ENCODE measurements at regions not wholly inside any gene's neighbourhood (a gene's known extent, or its start where the extent isn't known, plus 50 kb on each side); places are given as distances from the start of the nearest gene placed in this dataset.

DNA sequence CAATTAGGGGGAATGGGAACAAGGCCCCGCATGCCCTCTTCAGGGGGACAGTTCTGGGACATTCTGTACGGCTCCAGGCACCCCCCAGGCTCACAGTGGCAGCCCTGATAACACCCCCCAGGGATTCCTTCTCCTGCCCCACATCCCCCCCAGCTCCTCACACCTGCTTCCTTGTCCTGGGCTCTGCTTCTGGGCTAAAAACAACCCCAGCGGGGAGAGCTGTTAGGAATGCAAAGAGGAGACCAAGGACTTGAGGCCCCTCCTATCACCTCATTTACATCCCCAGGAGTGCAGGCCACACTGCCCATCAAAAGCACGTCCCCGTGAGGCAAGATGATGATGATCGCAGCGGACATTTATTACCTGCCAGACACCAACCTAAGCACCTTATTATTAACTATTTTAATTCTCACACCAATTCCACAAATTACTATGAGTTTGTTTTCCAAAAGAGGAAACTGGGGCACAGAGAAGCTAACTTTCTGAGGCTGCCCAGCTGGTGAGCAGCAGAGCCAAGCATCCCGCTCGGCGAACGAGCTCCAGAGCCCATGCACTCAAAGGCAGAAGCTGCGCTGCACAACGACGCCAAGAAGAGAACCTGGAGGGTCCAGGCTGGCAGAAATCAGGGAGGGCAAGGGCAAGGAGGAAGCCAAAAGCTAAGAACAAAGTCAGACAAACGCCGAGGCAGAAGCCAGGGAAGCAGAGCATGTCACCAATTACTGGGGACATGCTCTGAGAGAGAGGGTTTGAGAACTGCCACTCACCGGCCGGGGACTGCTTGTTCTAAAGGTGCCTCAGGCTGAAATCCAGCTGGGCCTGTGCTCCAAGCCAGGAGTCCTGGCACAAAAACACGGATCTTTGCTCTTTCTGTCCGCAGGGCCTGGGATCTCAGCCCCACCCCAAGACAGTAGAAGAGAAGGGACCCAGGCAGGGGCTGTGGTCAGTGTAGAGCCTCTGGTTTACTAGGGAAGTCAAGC, 76.2 kb upstream of the NSMCE3 start:
- TF ChIP-seq EZH2phosphoT487 (IDR thresholded peaks at IDR 0.05) (no peak), CTCF (IDR thresholded peaks at IDR 0.05) (no peak), EZH2 (IDR thresholded peaks at IDR 0.05) (no peak)
- H3K36me3 Mint-ChIP-seq, result no peaks in the 10 kb centered on the region
- H3K27ac ChIP-seq, result no peak overlapping the region
- H3K36me3 ChIP-seq, result no peaks in the 10 kb centered on the region
- peak overlapping the region; percentile 21 for H3K27ac Mint-ChIP-seq
- H3K9me3 ChIP-seq (ENCODE audit: low read depth), result no peaks in the 10 kb centered on the region
- no peak overlapping the region for H3K9ac ChIP-seq
- H3F3A ChIP-seq (ENCODE audit: low read depth), result peaks cover 22% of the 10 kb centered on the region
- H3K4me1 Mint-ChIP-seq, result peaks cover 42% of the 10 kb centered on the region
- no peaks in the 10 kb centered on the region for H3K27me3 ChIP-seq
- H3K27me3 Mint-ChIP-seq (ENCODE audit: insufficient read depth, low read depth), result peaks cover 7% of the 10 kb centered on the region
- DNase-seq (ENCODE audit: low spot score), result peak; percentile 70
- H3K4me3 Mint-ChIP-seq, result no peak overlapping the region
- peaks cover 41% of the 10 kb centered on the region for H3K4me1 ChIP-seq
- H3K4me3 ChIP-seq, result peak overlapping the region; percentile 14
- no peaks in the 10 kb centered on the region for H4K20me1 ChIP-seq (ENCODE audit: low read depth)
- no peaks in the 10 kb centered on the region for H3K9me3 Mint-ChIP-seq
- H3K79me2 ChIP-seq (ENCODE audit: low read depth), result no peaks in the 10 kb centered on the region
- peak overlapping the region; percentile 61 for H3K4me2 ChIP-seq
- H2AFZ ChIP-seq (replicated peaks), result peak overlapping the region; percentile 97

- no peak for TF ChIP-seq EZH2 (IDR thresholded peaks at IDR 0.05)
- TF ChIP-seq EZH2phosphoT487 (IDR thresholded peaks at IDR 0.05), result no peak
- TF ChIP-seq CTCF (IDR thresholded peaks at IDR 0.05), result no peak
- Histone ChIP-seq H3F3A (ENCODE audit: low read depth) (peaks cover 22% of the 10 kb centered on the region), H3K27ac (no peak overlapping the region), H3K9ac (no peak overlapping the region), H3K4me2 (no peak overlapping the region), H3K4me1 (peaks cover 41% of the 10 kb centered on the region), H3K4me3 (no peak overlapping the region), H3K9me3 (ENCODE audit: low read depth) (no peaks in the 10 kb centered on the region), H3K27me3 (no peaks in the 10 kb centered on the region), H3K79me2 (ENCODE audit: low read depth) (no peaks in the 10 kb centered on the region), H2AFZ (replicated peaks) (no peak overlapping the region), H4K20me1 (ENCODE audit: low read depth) (no peaks in the 10 kb centered on the region), H3K36me3 (no peaks in the 10 kb centered on the region)
- Mint-ChIP-seq H3K4me3 (no peak overlapping the region), H3K27ac (no peak overlapping the region), H3K9me3 (no peaks in the 10 kb centered on the region), H3K27me3 (ENCODE audit: insufficient read depth, low read depth) (peaks cover 9% of the 10 kb centered on the region), H3K4me1 (peaks cover 55% of the 10 kb centered on the region), H3K36me3 (no peaks in the 10 kb centered on the region)
- no peak for DNase-seq (ENCODE audit: low spot score)
Measured at GRCh38 chr15:29344474-29344873, 74.9 kb upstream of the NSMCE3 start.

GRCh38 chr15:29343229-29343628, 73.6 kb upstream of the NSMCE3 start:
- Histone ChIP-seq H2AFZ (replicated peaks) (no peak overlapping the region), H3K4me2 (peak overlapping the region; percentile 30), H3F3A (ENCODE audit: low read depth) (peaks cover 22% of the 10 kb centered on the region), H3K4me3 (no peak overlapping the region), H3K27ac (no peak overlapping the region), H4K20me1 (ENCODE audit: low read depth) (no peaks in the 10 kb centered on the region), H3K9me3 (ENCODE audit: low read depth) (no peaks in the 10 kb centered on the region), H3K36me3 (no peaks in the 10 kb centered on the region), H3K9ac (no peak overlapping the region), H3K79me2 (ENCODE audit: low read depth) (no peaks in the 10 kb centered on the region), H3K4me1 (peaks cover 41% of the 10 kb centered on the region), H3K27me3 (no peaks in the 10 kb centered on the region)
- Mint-ChIP-seq H3K4me3 (no peak overlapping the region), H3K4me1 (peaks cover 57% of the 10 kb centered on the region), H3K9me3 (no peaks in the 10 kb centered on the region), H3K27me3 (ENCODE audit: insufficient read depth, low read depth) (peaks cover 11% of the 10 kb centered on the region), H3K36me3 (no peaks in the 10 kb centered on the region), H3K27ac (peak overlapping the region; percentile 92)
- DNase-seq (ENCODE audit: low spot score), result peak; percentile 54
- TF ChIP-seq EZH2phosphoT487 (IDR thresholded peaks at IDR 0.05) (no peak), CTCF (IDR thresholded peaks at IDR 0.05) (no peak), EZH2 (IDR thresholded peaks at IDR 0.05) (no peak)
